ENCODE measurements at regions not wholly inside any gene's neighbourhood (a gene's known extent, or its start where the extent isn't known, plus 50 kb on each side); places are given as distances from the start of the nearest gene placed in this dataset.

DNA sequence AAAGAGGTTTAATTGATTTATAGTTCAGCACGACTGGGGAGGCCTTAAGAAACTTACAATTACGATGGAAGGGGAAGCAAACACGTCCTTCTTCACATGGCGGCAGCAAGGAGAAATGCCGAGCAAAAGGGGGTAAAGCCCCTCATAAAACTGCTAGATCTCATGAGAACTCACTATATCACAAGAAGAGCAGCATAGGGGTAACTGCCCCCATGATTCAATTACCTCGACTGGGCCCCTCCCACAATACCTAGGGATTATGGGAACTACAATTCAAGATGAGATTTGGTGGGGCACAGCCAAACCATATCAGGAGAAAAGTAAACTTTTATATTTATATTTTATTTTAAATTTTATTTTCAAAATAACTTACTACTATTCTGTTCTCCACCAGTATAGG is 272.0 kb downstream of the MYCN start:
- TF ChIP-seq, protein P1, sequence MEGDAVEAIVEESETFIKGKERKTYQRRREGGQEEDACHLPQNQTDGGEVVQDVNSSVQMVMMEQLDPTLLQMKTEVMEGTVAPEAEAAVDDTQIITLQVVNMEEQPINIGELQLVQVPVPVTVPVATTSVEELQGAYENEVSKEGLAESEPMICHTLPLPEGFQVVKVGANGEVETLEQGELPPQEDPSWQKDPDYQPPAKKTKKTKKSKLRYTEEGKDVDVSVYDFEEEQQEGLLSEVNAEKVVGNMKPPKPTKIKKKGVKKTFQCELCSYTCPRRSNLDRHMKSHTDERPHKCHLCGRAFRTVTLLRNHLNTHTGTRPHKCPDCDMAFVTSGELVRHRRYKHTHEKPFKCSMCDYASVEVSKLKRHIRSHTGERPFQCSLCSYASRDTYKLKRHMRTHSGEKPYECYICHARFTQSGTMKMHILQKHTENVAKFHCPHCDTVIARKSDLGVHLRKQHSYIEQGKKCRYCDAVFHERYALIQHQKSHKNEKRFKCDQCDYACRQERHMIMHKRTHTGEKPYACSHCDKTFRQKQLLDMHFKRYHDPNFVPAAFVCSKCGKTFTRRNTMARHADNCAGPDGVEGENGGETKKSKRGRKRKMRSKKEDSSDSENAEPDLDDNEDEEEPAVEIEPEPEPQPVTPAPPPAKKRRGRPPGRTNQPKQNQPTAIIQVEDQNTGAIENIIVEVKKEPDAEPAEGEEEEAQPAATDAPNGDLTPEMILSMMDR (IDR thresholded peaks at IDR 0.05; ENCODE audit: poor library complexity, severe bottlenecking): no peak
- TF ChIP-seq SMC3 (conservative IDR thresholded peaks at IDR 0.05; ENCODE audit: poor library complexity): no peak
- no peak for TF ChIP-seq MXI1 (conservative IDR thresholded peaks at IDR 0.05; ENCODE audit: poor library complexity, severe bottlenecking)
